Eye (tissue), 1 donor: ENCODE measurements at regions not wholly inside any gene's neighbourhood (a gene's known extent, or its start where the extent isn't known, plus 50 kb on each side); places are given as distances from the start of the nearest gene placed in this dataset.
"Not testable (repeated sequence)": the region's sequence is repeated elsewhere in the genome, so short reads cannot be mapped to it uniquely, and the experiment has no call there.

Source experiments
- DNase-seq: peaks from one replicate; pipeline ENCODE4 v3.0.0-alpha.2; 2015

DNA sequence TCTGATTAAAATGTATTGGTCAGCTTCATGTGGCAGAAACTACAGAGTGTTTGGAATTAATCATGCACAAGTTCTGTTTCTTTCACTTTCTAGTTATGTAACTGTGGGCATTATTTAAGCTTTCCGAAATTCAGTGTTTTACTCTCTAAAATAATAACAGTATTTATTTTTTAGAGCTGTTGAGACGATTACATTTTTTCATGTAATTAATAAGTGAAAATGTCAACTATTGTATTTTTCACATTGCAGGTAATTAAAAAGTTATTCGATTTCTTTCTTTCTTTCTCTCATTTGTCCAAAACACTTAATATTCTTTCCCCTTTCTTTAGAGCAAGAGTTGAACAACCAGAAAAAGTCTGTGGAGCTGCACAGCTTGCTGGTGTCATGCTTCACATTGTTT, 559.4 kb upstream of the PCDH20 start:
- DNase-seq: no peak

DNA sequence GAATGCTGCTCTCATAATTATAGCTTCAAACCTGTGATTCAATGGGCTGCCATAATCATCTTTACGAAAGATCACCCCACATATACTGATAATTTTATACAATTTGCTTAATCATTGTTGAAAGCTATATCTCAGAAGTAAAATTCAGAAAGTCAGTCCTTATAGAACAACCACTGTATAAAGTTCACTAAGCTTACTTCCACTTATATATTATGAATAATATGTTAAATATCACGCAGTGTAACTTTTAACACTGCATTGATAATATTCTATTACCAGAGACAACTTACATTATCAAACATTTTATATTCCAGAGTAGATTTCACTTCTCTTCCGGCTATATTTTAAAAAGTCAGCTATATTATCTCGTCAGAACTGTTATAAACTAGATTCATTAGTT, 550.1 kb upstream of the PCDH20 start:
- no peak for DNase-seq

DNA sequence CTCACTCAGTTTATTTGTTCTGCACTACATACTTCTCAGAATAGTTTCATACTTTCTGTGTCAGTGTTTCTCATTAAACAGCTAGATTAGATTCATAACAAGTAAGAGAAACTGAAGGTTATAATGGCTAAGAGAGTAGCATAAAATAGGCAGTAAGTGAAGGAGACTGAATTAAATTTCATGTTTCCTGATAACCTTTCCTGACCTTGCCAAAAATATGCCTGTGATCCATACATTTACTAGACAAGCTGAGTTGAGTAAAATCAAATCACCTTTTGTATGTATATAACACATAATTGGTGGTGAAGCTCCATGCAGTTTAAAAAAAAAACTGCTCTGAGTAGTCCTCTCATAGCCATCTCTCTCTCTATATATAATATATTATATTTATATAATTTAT, 545.3 kb upstream of the PCDH20 start:
- DNase-seq: no peak

DNA sequence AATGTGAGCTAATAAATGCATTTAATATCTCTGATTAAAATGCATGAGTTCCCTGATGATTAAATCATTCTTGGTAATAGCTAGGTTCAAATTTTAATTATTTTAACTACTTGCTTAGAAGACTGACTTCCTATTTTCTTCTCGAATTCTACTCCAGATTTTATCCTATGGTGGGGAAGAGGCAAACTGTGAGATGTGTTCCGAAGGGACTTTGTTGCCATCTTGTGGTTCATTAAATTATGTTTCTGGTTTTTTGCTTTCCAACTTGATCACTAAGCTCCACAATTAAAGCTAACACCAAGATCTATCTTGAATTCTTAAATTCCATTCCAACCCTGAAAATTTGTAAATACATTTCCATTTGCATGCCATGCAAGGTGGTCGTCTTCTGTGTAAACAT, 538.4 kb upstream of the PCDH20 start:
- DNase-seq: peak; percentile 78

DNA sequence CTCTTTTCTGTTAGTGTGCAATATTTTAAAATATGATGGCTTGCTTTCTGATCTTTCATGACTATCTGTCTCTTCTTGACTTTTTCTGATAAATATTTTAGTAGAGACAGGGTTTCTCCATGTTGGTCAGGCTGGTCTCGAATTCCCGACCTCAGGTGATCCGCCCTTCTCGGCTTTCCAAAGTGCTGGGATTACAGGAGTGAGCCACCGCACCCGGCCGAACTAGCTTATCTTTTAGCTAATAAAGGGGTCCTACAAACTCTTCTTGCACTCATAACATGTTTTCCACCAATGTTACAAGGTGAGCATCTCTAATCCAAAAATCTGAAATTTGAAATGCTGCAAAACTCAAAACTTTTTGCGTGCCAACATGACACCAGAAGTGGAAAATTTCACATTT, 535.2 kb upstream of the PCDH20 start:
- no peak for DNase-seq

DNA sequence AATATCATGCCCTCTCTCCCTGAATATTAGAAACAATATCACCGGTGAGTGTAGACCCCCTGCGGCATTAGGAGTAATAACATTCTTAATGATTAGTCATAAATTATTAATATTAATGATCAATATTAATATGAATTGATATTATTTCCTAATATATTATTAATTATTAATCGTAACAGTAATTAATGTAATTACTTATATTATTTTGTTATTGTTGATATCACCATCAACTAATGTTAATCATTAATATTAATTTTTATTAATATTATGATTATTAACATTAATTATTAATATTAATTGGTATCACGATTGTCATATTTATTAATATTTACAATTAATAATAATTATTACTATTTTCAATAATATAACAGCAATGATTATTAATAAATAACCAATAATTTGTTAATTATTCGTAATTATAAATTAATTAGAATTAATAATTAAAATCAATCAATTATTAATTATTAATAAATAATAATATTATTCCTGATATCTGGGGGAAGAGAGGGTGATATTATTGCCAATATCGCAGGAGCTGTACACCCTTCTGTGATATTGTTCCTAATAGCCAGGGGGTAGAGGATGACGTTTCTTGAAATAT, 528.8 kb upstream of the PCDH20 start:
- no peak for DNase-seq

DNA sequence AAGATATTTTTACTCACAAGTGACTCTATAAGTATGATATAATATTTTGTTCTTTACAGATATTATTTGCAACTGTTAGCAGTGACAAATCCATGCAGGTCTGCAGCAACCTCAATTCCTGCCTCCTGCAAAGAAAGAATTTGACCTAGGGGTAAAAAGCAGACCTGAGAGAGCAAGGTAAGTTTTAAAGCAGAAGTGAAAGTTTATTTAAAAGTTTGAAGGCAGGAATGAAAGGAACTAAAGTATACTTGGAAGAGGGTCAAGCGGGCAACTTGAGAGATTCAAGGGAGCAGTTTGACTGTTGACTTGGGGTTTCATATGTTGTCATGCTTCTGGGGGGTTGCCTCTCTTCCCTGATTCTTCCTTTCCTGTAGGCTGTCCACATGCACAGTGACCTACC, 520.1 kb upstream of the PCDH20 start:
- DNase-seq: no peak

DNA sequence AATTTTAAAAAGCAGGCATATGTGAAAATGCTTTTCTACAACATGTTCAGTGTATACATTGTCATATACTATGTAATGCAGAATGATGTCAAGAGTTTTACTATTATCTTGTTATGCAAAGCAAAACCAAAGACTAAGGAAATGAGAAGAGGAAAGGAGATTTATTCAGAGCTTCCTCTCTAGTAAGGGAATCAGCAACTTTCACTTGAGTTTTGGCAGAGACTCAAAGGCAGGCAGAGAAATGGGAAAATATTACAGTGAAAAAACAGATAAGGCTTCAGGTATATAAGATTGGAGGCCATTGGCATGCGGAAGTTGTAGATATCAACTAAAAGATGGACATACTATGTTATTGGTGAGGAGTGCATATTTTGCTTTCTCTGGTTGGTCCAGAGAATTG, 512.0 kb upstream of the PCDH20 start:
- no peak for DNase-seq

DNA sequence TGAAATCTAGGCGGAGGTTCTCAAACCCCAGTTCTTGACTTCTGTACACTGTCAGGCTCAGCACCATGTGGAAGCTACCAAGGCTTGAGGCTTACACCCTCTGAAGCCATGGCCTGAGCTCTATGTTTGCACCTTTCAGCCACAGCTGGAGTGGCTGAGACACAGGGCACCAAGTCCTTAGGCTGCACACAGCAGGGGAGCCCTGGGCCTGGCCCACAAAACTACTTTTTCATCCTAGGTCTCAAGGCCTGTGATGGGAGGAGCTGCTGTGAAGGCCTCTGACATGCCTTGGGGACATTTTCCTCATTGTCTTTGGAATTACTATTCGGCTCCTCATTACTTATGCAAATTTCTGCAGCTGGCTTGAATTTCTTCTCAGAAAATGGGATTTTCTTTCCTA, 503.2 kb upstream of the PCDH20 start:
- no peak for DNase-seq

DNA sequence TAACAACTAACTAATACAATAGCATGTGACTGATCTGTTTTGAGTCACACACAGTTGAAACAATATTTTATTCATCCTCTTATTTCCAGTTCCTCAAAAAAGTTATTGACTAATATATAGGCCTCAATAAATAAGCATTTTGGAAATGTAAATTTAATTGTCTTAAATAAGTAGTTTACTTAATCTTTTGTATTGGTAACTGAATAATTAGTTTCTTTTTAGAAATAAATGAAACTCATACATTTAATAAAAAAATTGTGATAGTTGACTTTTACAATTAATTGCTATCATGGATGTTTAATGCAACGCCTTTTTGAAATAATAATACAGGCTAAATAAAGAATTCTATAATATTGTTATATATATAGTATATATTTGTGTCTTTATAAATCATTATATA, 500.8 kb upstream of the PCDH20 start:
- DNase-seq: no peak

DNA sequence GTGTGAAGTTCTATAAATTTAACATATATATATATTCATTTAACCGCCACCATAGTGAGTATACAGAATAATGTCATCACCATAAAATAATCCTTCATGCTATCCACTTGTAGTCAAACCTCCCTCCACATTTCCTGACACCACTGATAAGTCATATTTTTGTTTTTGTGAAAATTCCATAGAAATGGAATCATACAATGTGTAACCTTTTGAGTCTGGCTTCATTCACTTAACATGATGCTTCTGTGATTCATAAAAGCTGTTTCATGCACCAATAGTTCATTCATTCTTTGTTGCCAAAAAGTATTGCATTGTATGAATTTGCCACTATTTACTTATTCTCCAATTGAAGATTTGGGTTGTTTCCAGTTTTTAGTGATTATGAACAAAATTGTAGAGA, 497.5 kb upstream of the PCDH20 start:
- DNase-seq: no peak

DNA sequence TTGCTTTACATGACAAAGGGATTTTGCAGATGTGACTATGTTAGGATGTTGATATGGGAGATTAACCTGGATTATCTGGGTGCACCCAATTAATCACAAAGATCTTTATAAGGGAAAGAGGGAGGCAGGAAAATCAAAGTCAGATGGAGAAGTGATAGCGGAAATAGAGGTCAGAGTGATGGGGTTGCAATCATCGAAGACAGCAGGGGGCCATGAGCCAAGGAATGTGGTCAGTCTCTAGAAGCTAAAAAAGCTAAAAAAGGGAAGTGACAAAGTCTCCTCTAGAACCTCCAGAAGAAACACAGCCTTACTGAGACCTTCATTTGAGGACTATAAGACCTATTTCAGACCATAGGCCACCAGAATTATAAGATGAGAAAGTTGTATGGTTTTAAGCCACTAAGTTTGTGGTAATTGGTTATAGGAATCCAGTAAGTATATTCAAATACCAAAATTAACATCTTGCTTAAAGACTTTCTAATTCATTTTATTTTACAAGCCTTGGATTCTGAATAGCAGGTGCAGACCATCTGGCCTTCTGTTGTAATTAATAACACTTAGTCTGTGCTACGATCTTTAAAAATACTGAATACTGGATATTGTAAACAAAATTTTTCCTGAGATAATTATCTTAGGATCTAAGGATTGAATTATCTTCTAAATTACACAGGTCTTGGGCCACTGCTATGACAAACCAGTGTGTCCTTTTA, 493.4 kb upstream of the PCDH20 start:
- no peak for DNase-seq

DNA sequence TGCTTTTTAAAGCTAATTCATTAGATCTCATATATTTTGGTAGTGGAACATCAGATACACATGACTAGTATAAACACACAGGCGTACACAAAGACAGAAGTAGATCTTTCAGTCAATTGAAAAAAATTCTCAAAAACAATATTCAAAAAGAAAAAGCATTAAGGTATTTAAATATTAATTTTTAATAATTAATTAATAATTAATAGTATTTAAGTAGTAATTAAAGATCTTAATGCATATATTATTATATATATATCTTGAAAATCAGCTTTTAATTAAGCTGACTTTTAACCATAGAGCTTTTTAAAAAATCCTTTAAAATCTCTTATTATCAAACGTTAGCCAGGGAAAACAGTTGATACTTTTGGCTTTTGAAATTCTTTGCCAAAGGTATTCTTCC, 489.4 kb upstream of the PCDH20 start:
- no peak for DNase-seq

DNA sequence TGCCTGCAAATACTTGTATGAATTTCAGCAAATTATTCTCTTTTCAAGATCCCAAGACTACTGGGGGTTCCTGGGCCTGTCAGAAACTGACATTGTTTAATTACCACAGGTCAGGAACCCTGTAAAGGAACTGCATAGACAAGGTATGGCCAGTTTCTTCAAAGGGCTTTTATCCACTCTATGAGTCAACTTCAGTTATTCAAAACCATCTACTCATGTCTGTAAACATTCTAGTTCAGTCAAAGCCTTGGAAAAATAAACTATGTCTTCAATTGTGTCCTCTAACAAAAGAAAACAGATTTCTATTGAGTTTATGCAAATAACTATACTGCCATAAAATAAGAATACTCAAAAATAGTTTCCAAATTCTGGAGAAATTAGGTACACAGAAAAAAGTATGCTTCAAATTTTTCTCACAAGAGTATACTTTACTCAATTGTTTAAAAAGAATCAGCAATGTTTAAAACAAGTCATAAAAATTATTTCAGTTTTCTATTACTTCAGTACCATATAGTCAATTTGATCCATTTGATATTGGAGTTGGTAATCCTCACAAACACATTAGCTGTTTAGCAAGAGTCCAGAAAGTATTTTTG, 486.4 kb upstream of the PCDH20 start:
- DNase-seq: no peak

DNA sequence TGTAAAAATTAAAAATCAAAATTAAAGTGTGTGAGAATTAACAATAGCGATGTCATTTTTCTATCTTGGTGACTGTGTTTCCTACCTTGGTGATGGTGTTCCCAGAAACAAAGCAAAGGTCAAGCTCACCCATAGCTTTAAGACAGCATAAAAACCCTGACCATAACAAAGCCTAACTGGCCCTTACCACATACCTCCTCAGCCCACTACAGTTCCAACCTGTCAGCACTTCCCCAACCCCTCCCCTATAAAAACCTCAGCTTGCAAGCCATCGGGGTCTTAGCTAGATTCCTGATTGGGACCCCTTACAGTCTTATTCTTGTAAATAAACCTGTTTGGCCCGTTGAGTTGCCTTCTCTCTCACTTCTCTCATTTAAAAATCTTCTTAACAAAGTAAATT, 484.4 kb upstream of the PCDH20 start:
- no peak for DNase-seq

DNA sequence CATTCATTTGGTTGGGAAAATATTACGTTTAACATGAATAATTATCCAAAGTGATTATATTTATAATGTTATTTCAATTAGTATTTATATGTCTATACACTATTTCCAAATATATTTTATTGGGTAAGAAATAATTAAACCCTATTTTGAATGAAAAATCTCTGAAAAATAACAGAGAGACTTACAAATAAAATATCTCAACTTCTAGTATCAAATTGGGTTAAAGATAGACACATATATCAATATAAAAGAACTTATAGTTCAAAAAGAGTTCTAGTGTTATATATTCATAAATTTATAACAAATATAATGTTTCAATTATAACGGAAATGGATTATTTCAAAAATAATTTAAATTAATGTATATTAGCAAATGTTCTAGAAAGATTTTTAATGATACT, 482.6 kb upstream of the PCDH20 start:
- no peak for DNase-seq

DNA sequence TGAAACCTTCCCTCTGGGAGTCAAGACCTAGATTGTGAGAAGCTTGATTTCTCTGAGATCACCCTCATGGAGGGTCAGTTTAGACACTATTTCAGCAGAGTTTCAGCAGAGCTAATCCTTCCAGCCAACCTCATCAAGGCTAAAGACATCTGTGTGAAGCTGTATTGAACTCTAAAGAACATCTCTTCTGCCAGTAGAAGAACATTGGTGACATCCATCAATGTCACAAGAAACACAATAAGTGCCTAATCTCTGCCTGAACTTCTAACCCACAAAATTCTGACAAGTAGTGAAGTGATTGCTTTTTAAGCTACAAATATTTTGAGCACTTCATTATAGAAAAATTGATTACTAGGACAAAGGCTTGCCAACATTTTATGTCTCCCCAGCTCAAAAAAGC, 475.8 kb upstream of the PCDH20 start:
- DNase-seq: no peak

DNA sequence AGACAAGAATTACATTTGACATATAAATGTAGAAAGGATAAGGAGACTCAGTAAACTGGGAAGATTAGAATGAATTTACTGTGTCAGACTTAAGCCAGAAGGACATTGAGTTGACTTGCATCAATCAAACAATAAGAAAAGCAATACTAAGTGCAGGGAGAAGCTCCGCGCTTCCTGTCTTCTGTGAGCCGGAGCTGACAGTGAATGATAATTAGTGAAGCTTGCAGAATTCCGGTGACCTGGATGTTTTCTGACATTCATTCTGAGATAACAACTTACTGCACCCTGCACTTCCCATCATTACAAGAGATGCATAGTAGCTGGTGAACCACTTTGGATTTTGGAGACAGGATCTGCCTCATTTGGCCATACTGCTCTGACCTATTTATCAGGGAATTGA, 469.2 kb upstream of the PCDH20 start:
- no peak for DNase-seq

DNA sequence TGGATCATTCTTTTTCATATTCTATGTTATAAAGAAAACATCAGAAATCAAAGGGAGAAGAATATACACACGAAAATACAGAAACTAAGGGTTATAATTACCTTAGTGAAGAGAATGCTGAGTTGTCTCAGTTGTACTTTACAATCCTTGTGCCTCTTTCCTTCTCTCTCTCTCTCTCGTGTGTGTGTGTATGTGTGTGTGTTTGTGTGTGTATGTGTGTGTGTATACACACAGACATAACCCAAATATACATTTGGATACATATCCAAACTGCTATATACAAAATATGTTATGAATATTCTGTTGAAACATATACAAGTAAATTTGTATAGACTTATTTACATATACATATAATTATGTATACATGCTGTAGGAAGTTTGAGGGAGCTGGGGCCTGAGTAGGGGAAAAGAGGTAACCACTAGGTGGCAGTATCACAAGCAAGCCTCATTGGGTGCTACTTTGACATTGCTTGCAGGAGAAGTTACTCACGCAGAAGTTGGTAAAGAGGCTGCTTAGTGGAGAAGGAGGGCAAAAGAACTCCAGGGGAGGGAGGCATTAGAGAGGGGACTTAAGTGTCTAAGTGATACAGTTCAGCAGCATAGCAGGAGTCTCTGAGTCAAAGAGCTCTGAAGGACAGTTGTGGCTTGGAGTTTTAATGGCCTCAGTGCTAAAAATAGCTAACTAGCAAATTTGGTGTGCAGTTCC, 465.1 kb upstream of the PCDH20 start:
- DNase-seq: peak; percentile 9

DNA sequence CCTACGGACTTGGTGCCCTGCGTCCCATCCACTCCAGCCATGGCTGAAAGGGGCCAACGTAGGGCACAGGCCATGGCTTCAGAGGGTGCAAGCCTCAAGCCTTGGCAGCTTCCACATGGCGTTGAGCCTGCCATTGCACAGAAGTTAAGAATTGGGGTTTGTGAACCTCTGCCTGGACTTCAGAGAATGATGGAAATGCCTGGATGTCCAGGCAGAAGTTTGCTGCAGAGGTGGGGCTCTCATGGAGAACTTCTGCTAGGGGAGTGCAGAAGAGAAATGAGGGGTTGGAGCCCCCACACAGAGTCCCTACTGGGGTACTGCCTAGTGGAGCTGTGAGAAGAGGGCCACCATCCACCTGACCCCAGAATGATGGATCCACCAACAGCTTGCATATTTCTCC, 462.9 kb upstream of the PCDH20 start:
- not testable (repeated sequence) for DNase-seq

DNA sequence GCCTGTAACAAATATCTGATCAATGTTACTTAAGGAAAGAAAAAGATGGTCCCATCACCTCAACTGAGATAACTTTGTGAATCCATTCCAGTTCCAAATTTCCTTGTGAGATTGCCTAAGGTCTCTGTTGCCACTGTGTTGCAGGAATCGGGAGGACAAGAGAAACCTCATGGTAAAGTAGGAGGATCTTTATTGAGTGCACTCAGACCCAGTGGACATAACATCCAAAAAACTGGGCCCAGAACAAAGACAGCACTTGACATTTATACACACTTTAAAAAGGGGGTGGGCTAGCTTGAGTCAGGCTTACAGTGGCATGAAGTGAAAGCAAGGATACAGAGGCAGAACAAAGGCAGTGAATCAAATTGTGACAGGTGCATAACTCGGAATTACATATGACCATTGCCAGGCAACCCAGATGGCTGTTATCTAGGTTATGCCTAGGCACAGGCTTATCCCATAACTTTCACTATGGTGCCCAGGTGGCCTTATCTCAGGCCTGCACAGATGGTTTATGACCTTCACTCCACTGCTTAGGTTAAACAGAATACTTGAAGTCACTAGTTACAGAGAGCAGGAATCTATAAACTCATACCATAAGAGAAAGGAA, 459.4 kb upstream of the PCDH20 start:
- DNase-seq: no peak

DNA sequence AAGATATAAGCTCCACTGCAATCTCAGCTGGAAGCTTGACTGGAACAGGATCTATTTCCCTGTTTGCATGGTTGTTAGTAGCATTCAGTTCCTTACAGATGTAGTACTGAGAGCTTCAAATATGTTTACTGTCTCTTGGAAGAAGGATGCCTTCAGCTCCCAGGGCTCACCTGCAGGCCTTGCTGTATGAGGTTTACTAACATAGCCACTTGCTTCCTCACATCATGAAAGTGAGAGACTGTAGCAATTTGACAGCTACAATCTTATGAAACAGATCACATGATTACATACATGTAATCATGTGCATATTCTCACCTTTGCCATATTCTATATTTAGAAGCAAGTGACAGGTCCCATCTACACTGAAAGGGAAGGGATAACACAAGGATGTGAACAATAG, 458.1 kb upstream of the PCDH20 start:
- no peak for DNase-seq

DNA sequence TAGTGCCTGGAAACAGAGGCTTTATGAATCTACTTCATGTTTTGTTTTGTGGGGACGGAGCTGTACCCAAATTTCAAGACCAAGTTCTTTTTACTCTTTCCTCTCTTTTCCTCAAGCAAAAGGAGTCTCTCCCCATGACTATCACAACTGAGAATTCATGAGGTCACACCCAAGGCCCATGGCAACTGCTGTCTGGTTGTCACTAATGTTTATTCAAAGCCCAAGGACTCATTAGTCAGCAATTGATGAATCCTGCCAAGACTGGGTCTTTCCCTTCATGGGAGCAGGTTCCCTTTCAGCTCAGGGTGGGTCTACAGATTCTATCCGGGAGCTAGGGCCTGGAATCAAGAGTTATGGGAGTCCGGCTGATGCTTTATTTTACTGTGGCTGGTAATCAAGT, 441.5 kb upstream of the PCDH20 start:
- DNase-seq: no peak

DNA sequence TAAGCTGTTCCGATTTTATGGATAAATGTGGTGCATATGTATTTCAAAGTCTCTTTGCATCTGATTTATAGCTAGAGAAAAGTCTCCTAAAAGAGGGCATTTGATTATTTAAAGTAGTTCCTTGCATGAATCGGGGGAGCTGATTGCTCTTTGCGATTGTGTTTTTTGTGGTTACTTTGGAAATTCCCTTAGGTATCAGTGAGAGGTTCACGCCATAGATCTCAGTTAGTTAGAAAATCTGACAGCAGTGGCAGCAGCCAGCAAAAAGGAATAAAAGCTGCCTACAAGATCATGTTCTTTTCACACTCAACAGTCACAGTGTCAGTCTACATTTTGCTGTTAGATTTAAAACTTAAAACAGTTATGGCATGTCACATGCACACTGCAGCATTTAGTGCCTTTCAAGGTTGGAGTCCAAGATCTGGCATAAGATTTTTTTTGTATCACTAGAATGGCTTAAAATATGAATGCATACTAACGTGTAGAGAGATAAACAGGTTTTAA, 436.5 kb upstream of the PCDH20 start:
- no peak for DNase-seq
